Superior temporal gyrus (tissue), 1 donor: ENCODE measurements at regions not wholly inside any gene's neighbourhood (a gene's known extent, or its start where the extent isn't known, plus 50 kb on each side); places are given as distances from the start of the nearest gene placed in this dataset.
"Not testable (repeated sequence)": the region's sequence is repeated elsewhere in the genome, so short reads cannot be mapped to it uniquely, and the experiment has no call there.

ENCODE experiments used
- DNase-seq: peaks from one replicate; pipeline ENCODE4 v3.0.0-alpha.2; 2016; ENCODE audit errors: extremely low spot score

GRCh38 chr1:144026022-144026421 lies 54.2 kb upstream of the FAM72C start:
- not testable (repeated sequence) for DNase-seq

GRCh38 chr1:144021690-144022384 lies 50.1 kb upstream of the FAM72C start:
- not testable (repeated sequence) for DNase-seq
